OCI-LY3 (cell line): ENCODE measurements at regions not wholly inside any gene's neighbourhood (a gene's known extent, or its start where the extent isn't known, plus 50 kb on each side); places are given as distances from the start of the nearest gene placed in this dataset.

Experiments
- H2AFZ ChIP-seq: fragments of 200-600, 300-600 bp; shearing (Covaris generic); 2 replicates; pipeline ENCODE4 v1.6.0; 2014; ENCODE audit warnings: antibody characterized with exemption, low read depth, low read length
- H3K27ac ChIP-seq: fragments of 200-600, 300-600 bp; sonication (generic); 2 replicates; pipeline ENCODE4 v1.5.1; 2014; ENCODE audit warnings: mild to moderate bottlenecking, low read length, moderate library complexity, mixed read lengths
- H3K27me3 ChIP-seq: fragments of 200-600, 300-600 bp; sonication (generic); 2 replicates; pipeline ENCODE4 v1.6.1; 2014; ENCODE audit warnings: low read depth, low read length, mixed read lengths
- H3K36me3 ChIP-seq: fragments of 200-600, 300-600 bp; sonication (generic); replicated peaks from 2 replicates; pipeline ENCODE3; 2014; ENCODE audit warnings: low read depth, low read length, mixed read lengths
- H3K4me1 ChIP-seq: fragments of 300-600, 200-600 bp; sonication (generic); 2 replicates; pipeline ENCODE4 v1.6.1; 2014; ENCODE audit warnings: low read length, mixed read lengths
- H3K4me2 ChIP-seq: fragments of 200-600, 300-600 bp; sonication (generic); 2 replicates; pipeline ENCODE4 v1.6.1; 2014; ENCODE audit warnings: low read length, mixed read lengths
- H3K4me3 ChIP-seq: fragments of 300-600, 200-600 bp; sonication (generic); 2 replicates; pipeline ENCODE4 v1.5.1; 2014; ENCODE audit warnings: antibody characterized with exemption, mild to moderate bottlenecking, low read length, moderate library complexity
- H3K79me2 ChIP-seq: fragments of 300-600, 200-600 bp; shearing (Covaris generic); 2 replicates; pipeline ENCODE4 v1.6.1; 2014; ENCODE audit warnings: mild to moderate bottlenecking, low read length, mixed read lengths
- H3K9ac ChIP-seq: fragments of 300-600, 200-600 bp; shearing (Covaris generic); 2 replicates; pipeline ENCODE4 v1.6.0; 2014; ENCODE audit warnings: mild to moderate bottlenecking, low read length, moderate library complexity
- H3K9me3 ChIP-seq: fragments of 200-600, 300-600 bp; shearing (Covaris generic); 2 replicates; pipeline ENCODE4 v1.6.1; 2014; ENCODE audit warnings: low read length, mixed read lengths; ENCODE audit not compliant: insufficient read depth
- H4K20me1 ChIP-seq: fragments of 200-600, 300-600 bp; sonication (generic); 2 replicates; pipeline ENCODE4 v1.6.1; 2016; ENCODE audit warnings: low read length, mixed read lengths; ENCODE audit not compliant: insufficient read depth
- CTCF ChIP-seq: fragments of 200-600, 300-600 bp; sonication (generic); IDR thresholded peaks from 2 replicates; pipeline ENCODE4 v1.5.1; 2014; ENCODE audit warnings: antibody characterized with exemption, low read length, low read depth
- EZH2phosphoT487 ChIP-seq: fragments of 200-600 bp; shearing (Covaris generic); IDR thresholded peaks from 2 replicates; pipeline ENCODE4 v1.6.1; 2018; ENCODE audit warnings: antibody characterized with exemption, mixed run types, low read depth

- Histone ChIP-seq H3K79me2 (no peaks in the 10 kb centered on the region), H3K27me3 (no peaks in the 10 kb centered on the region), H3K4me1 (peaks cover 27% of the 10 kb centered on the region), H3K9ac (no peak overlapping the region), H3K4me3 (no peak overlapping the region), H3K4me2 (peak overlapping the region; percentile 62; the same call in 1 of the 2 replicates), H4K20me1 (no peaks in the 10 kb centered on the region), H3K27ac (no peak overlapping the region), H3K36me3 (no peaks in the 10 kb centered on the region), H3K9me3 (no peaks in the 10 kb centered on the region), H2AFZ (no peak overlapping the region)
- TF ChIP-seq EZH2phosphoT487: no peak
- TF ChIP-seq CTCF: no peak
Observed at GRCh38 chr7:46948716-46949115, 633.2 kb downstream of the TNS3 start.

GRCh38 chr7:46945328-46945727 lies 636.6 kb downstream of the TNS3 start:
- Histone ChIP-seq H2AFZ (no peak overlapping the region), H3K4me3 (no peak overlapping the region), H3K79me2 (no peaks in the 10 kb centered on the region), H3K9me3 (no peaks in the 10 kb centered on the region), H3K4me2 (no peak overlapping the region), H3K36me3 (no peaks in the 10 kb centered on the region), H3K4me1 (peaks cover 45% of the 10 kb centered on the region), H3K27me3 (no peaks in the 10 kb centered on the region), H3K9ac (no peak overlapping the region), H4K20me1 (no peaks in the 10 kb centered on the region), H3K27ac (no peak overlapping the region)
- TF ChIP-seq CTCF: no peak

- no peak overlapping the region for H2AFZ ChIP-seq
- no peak overlapping the region for H3K9ac ChIP-seq
Observed at GRCh38 chr7:46943996-46944395, 637.9 kb downstream of the TNS3 start.

GRCh38 chr7:46942574-46942973 lies 639.3 kb downstream of the TNS3 start:
- Histone ChIP-seq H3K4me2 (no peak overlapping the region; the same call in 1 of the 2 replicates), H3K36me3 (no peaks in the 10 kb centered on the region), H3K79me2 (no peaks in the 10 kb centered on the region), H3K4me3 (no peak overlapping the region), H3K27me3 (no peaks in the 10 kb centered on the region), H3K27ac (no peak overlapping the region), H3K4me1 (peaks cover 57% of the 10 kb centered on the region), H2AFZ (no peak overlapping the region), H3K9ac (no peak overlapping the region), H3K9me3 (no peaks in the 10 kb centered on the region), H4K20me1 (no peaks in the 10 kb centered on the region)
- no peak for TF ChIP-seq CTCF
- no peak for TF ChIP-seq EZH2phosphoT487

More at GRCh38 chr7:46943996-46944395, 637.9 kb downstream of the TNS3 start:
- H3K27me3 ChIP-seq: no peaks in the 10 kb centered on the region
- no peaks in the 10 kb centered on the region for H3K9me3 ChIP-seq
- no peaks in the 10 kb centered on the region for H3K36me3 ChIP-seq
- H3K4me1 ChIP-seq: peaks cover 58% of the 10 kb centered on the region
- H4K20me1 ChIP-seq: no peaks in the 10 kb centered on the region
- no peak overlapping the region for H3K4me3 ChIP-seq
- no peak overlapping the region for H3K4me2 ChIP-seq
- no peak overlapping the region for H3K27ac ChIP-seq
- TF ChIP-seq EZH2phosphoT487 (no peak), CTCF (no peak)
- no peaks in the 10 kb centered on the region for H3K79me2 ChIP-seq
